Endothelial cell of umbilical vein (primary cell): ENCODE measurements at regions not wholly inside any gene's neighbourhood (a gene's known extent, or its start where the extent isn't known, plus 50 kb on each side); places are given as distances from the start of the nearest gene placed in this dataset.
"Not testable (repeated sequence)": the region's sequence is repeated elsewhere in the genome, so short reads cannot be mapped to it uniquely, and the experiment has no call there.

Source experiments
- BruUV-seq: library from RNA; stranded (reverse); fragments of 400-500 nt; replicated peaks from 2 replicates; lab custom pipeline; 2021; lab: Mats Ljungman, UMichigan
- CTCF ChIA-PET: fragments of 300-600, 350-600 bp; sonication (Branson Sonifier 250); formaldehyde crosslinking; loops from one replicate; lab custom pipeline; 2021; ENCODE audit warnings: antibody characterized with exemption, inconsistent platforms; lab: Charles Lee
- POLR2A ChIA-PET: fragments of 300-600, 350-600 bp; sonication (Branson Sonifier 250); formaldehyde crosslinking; loops from one replicate; lab custom pipeline; 2021; ENCODE audit warnings: antibody characterized with exemption, inconsistent platforms; lab: Charles Lee
- DNase-seq: peaks from one replicate; pipeline ENCODE4 v3.0.0-alpha.2; 2011; ENCODE audit warnings: low read depth, low spot score
- FAIRE-seq: peaks from 2 replicates; lab custom pipeline; 2011; peaks lifted over from hg19 to GRCh38; lab: Jason Lieb, UNC
- H2AFZ ChIP-seq: 2 replicates; pipeline ENCODE4 v1.6.0; 2012; ENCODE audit warnings: low read depth, low read length, control low read depth, inconsistent platforms
- H3K27ac ChIP-seq: 2 replicates; pipeline ENCODE4 v1.5.1; 2011; ENCODE audit warnings: low read depth, mild to moderate bottlenecking, control low read depth, low read length, moderate library complexity; ENCODE audit not compliant: insufficient read depth
- H3K27me3 ChIP-seq, 2 experiments: 2 replicates each; pipeline versions ENCODE4 v1.6.0 to v1.6.1; 2011; ENCODE audit warnings: low read length in 2 of 2, mixed read lengths in 1 of 2; ENCODE audit not compliant: control insufficient read depth in 2 of 2, insufficient read depth in 2 of 2
- H3K36me3 ChIP-seq, 2 experiments: 2 replicates in 1 of 2; 3 replicates in 1 of 2; pipeline ENCODE4 v1.5.1; 2011; ENCODE audit warnings: low read length in 2 of 2, mild to moderate bottlenecking in 1 of 2, moderate library complexity in 1 of 2; ENCODE audit not compliant: control insufficient read depth in 2 of 2, insufficient read depth in 2 of 2; ENCODE audit errors: extremely low read depth in 1 of 2
- H3K4me1 ChIP-seq: 3 replicates; pipeline ENCODE4 v1.5.1; 2011; ENCODE audit warnings: mild to moderate bottlenecking, low read length; ENCODE audit not compliant: control insufficient read depth, insufficient read depth; ENCODE audit errors: extremely low read depth
- H3K4me2 ChIP-seq: 2 replicates; pipeline ENCODE4 v1.6.1; 2011; ENCODE audit warnings: low read length, control low read depth, mixed read lengths; ENCODE audit not compliant: insufficient read depth
- H3K4me3 ChIP-seq, 3 experiments: fragments of 200-600 bp in 1 of 3; sonication (generic), shearing (Covaris generic) in 1 of 3; replicated peaks in 1 of 3; 2 replicates each; pipeline ENCODE4 v1.5.1; 2011 to 2016; ENCODE audit warnings: control low read depth in 3 of 3, low read length in 3 of 3, mild to moderate bottlenecking in 2 of 3, inconsistent platforms in 1 of 3, low read depth in 1 of 3, moderate library complexity in 1 of 3; ENCODE audit not compliant: insufficient read depth in 1 of 3
- H3K79me2 ChIP-seq: 2 replicates; pipeline ENCODE4 v1.6.0; 2012; ENCODE audit warnings: low read length, inconsistent platforms; ENCODE audit not compliant: control insufficient read depth, insufficient read depth
- H3K9ac ChIP-seq: replicated peaks from 2 replicates; pipeline ENCODE3; 2011; ENCODE audit warnings: low read length, control low read depth; ENCODE audit not compliant: insufficient read depth; ENCODE audit errors: extremely low read depth
- H3K9me1 ChIP-seq: replicated peaks from 3 replicates; pipeline ENCODE4 v1.6.0; 2011; ENCODE audit warnings: mild to moderate bottlenecking, low read length; ENCODE audit not compliant: control insufficient read depth, insufficient read depth; ENCODE audit errors: extremely low read depth
- H3K9me3 ChIP-seq: replicated peaks from 2 replicates; pipeline ENCODE4 v1.5.1; 2012; ENCODE audit warnings: low read length, inconsistent platforms; ENCODE audit not compliant: control insufficient read depth, insufficient read depth
- H4K20me1 ChIP-seq: replicated peaks from 2 replicates; pipeline ENCODE3; 2011; ENCODE audit warnings: mild to moderate bottlenecking, low read length; ENCODE audit not compliant: control insufficient read depth, insufficient read depth; ENCODE audit errors: extremely low read depth
- EZH2 ChIP-seq: IDR thresholded peaks from 2 replicates; pipeline ENCODE4 v1.6.1; 2012; ENCODE audit warnings: borderline replicate concordance, low read depth, mild to moderate bottlenecking, moderate library complexity, low read length, inconsistent platforms; ENCODE audit not compliant: severe bottlenecking
- FOS ChIP-seq: IDR thresholded peaks from 2 replicates; pipeline ENCODE4 v1.6.1; 2011; ENCODE audit warnings: mild to moderate bottlenecking, low read length, moderate library complexity, borderline replicate concordance; ENCODE audit not compliant: insufficient read depth
- JUN ChIP-seq: IDR thresholded peaks from 2 replicates; pipeline ENCODE4 v1.6.1; 2011; ENCODE audit warnings: borderline replicate concordance, low read depth; ENCODE audit not compliant: insufficient read length, insufficient read depth
- MYC ChIP-seq: IDR thresholded peaks from one replicate; pipeline ENCODE4 v1.6.1; 2011; ENCODE audit warnings: mild to moderate bottlenecking, low read depth, low read length
- POLR2AphosphoS5 ChIP-seq: IDR thresholded peaks from 2 replicates; pipeline ENCODE4 v1.6.1; 2012; ENCODE audit warnings: low read depth, mild to moderate bottlenecking, control low read depth, low read length, moderate library complexity; ENCODE audit not compliant: insufficient read depth
- dilution Hi-C: fragments of 300-500 bp; cut with MboI; formaldehyde crosslinking; loops from one replicate; pipeline ENCODE4 v1.15.0; 2019; ENCODE audit warnings: low sequenced_read_pairs; ENCODE audit not compliant: extremely low pct_ligation_motif_present
- intact Hi-C: fragments of 100-400 bp; cut with micrococcal nuclease; formaldehyde crosslinking; loops from one replicate; pipeline ENCODE4 v1.10.0; 2022

GRCh38 chr18:11362856-11363255 lies 213.5 kb upstream of the PIEZO2 start:
- POLR2A ChIA-PET = no interaction called here
- no peak overlapping the region for H3K27ac ChIP-seq
- H3K9ac ChIP-seq = no peak overlapping the region
- H4K20me1 ChIP-seq = no peaks in the 10 kb centered on the region
- no peaks in the 10 kb centered on the region for H3K27me3 ChIP-seq
- H3K4me1 ChIP-seq = no peaks in the 10 kb centered on the region
- H2AFZ ChIP-seq = no peak overlapping the region
- no peaks in the 10 kb centered on the region for H3K36me3 ChIP-seq
- intact Hi-C loops (no loop called here), dilution Hi-C loops (no loop called here)
- CTCF ChIA-PET = no interaction called here
- H3K4me3 ChIP-seq = no peak overlapping the region
- no peaks in the 10 kb centered on the region for H3K9me1 ChIP-seq
- H3K4me2 ChIP-seq = no peak overlapping the region
- H3K79me2 ChIP-seq = no peaks in the 10 kb centered on the region
- BruUV-seq = no TSS peak
- H3K9me3 ChIP-seq = no peaks in the 10 kb centered on the region
- FAIRE-seq (no peak), DNase-seq (no peak)
- TF ChIP-seq JUN (no peak), POLR2AphosphoS5 (no peak), FOS (no peak), MYC (no peak), EZH2 (no peak)

- POLR2A ChIA-PET, H3K4me2 ChIP-seq, BruUV-seq: not testable (repeated sequence)
Measured at GRCh38 chr18:11361862-11362261, 212.5 kb upstream of the PIEZO2 start.

More at GRCh38 chr18:11361862-11362261, 212.5 kb upstream of the PIEZO2 start:
- H3K4me1 ChIP-seq, CTCF ChIA-PET, H2AFZ ChIP-seq, FAIRE-seq, H4K20me1 ChIP-seq, H3K9me1 ChIP-seq, H3K79me2 ChIP-seq, H3K9me3 ChIP-seq, H3K36me3 ChIP-seq, H3K9ac ChIP-seq, H3K27ac ChIP-seq, H3K4me3 ChIP-seq, dilution Hi-C loops, intact Hi-C loops, DNase-seq, H3K27me3 ChIP-seq: not testable (repeated sequence)
